Activated CD8-positive, alpha-beta memory T cell treated with anti-CD3 and anti-CD28 coated beads for 24 hours (primary cell): ENCODE measurements at regions not wholly inside any gene's neighbourhood (a gene's known extent, or its start where the extent isn't known, plus 50 kb on each side); places are given as distances from the start of the nearest gene placed in this dataset.

Experiments used
- DNase-seq: peaks from one replicate; pipeline ENCODE4 v3.0.0-alpha.2; 2020

DNA sequence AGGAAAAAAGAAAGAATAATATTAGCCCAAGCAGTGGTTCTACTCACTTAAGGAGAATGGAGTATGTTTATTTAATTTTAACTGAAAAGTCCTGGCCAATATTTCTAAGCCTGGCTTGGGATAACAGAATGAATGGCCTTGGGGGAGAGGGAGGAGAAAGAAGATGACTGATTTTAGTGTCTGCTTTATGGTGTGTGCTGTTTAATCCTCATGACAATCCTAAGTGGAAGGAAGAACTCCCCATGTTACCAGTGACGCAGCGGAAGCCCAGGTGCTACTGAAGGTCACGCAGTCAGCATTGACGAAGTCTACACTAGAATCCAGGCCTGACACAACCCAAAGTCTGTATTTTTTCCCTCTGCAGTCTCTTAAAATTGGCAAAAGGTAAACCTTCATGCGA is 50.5 kb downstream of the PALM2AKAP2 start:
- DNase-seq = no peak

DNA sequence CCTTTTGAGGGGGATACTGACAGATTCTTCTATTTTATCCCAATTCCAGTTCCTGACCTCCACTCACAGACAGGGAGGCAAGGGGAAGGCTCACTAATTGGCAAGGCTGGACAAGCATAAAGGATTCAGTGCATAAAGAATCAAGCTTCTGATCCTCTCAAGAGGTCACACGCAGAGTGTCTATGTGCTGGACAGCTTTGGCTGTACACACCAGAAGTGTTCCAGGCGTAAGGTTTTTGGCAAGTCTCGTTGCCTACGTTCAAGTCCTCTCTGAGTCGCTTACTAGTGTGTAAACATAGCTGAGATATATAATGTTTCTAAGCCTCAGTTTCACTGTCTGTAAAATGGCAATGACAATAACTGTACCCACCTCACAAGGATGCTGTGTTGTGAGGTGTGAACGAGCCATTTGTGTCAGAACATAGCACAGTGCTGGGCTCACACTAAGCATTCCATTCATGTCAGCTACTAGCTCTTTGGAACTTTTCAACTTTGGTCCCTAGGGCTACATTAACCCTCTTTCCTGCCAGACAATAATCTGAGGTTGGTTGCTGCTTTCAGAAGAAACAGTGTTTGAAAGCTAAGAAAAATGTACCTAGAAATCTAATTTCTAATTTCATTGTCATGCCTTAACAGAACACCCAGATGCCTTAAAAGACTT is 52.1 kb downstream of the PALM2AKAP2 start:
- DNase-seq = no peak

DNA sequence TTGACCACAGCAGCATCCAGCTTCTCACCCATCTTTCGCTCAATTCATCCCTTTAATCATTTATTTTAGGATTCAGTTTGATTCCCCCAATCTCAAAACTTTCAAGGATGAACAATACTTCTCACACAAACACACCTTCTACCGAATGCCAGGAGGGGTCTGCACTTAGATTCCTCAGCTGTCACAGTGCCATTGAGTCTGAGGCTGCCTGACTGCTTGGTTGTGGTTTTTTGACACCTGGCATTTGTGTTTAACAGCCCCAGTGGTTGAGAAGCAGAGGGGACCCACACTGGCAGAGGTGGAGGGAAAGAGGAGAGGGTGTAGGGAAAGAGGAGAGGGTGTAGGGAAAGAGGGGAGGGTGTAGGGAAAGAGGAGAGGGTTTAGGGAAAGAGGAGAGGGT is 54.9 kb downstream of the PALM2AKAP2 start:
- no peak for DNase-seq

DNA sequence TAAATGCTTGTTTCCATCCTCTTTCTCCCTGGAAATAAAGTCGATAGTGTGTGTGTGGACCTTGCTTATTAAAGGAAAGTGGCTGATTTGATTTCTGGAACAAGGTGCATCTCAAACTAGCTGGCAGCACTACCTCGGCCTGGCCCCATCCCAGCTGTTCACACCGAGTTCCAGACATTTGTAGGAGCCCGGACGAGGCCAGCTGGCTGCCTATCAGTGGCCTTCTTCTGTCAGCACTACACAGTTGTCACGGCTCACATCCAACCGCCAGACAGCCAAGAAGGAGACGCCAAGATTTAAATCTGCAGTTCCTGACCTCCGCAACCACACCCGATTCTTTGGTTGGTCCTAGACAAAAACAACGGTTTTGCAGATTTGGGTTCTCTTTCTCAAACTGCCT is 63.6 kb downstream of the PALM2AKAP2 start:
- DNase-seq = no peak

DNA sequence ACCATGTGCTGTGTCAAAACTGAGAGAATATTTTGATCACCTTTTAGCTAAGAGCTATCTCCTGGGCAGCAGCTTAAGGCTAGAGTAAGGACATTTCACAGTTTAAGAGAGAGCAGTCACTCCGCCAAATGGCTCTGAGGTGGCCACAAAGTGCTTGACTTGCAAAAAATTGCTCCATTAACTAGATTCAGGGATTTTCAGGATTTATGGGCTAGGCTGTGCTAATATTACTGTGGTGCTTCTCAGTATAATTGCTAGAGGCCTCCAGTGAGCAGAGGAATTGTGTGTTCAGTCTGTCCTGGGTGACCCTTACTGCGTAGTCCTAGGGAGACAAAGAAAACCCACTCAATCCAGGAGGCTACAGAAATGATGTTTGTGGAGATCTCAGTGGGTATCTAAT is 65.2 kb downstream of the PALM2AKAP2 start:
- no peak for DNase-seq

DNA sequence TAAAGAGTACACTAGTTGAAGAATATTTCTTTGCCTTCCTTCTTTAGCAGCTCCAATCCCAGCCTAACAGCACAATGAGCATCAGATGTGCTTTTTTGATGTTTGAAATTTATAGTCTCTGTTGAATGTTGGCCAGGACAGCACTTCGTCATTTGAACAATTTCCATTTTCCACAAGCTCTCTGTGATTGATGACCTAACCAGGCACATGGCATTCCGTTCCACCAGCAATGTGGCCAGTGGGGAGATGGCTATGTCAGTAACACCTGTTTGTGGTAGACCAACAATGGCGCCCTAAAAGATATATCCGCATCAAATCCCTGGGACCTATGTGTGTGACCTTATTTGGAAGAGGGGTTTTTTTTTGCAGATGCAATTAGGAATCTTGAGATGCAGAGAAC is 66.8 kb downstream of the PALM2AKAP2 start:
- no peak for DNase-seq

DNA sequence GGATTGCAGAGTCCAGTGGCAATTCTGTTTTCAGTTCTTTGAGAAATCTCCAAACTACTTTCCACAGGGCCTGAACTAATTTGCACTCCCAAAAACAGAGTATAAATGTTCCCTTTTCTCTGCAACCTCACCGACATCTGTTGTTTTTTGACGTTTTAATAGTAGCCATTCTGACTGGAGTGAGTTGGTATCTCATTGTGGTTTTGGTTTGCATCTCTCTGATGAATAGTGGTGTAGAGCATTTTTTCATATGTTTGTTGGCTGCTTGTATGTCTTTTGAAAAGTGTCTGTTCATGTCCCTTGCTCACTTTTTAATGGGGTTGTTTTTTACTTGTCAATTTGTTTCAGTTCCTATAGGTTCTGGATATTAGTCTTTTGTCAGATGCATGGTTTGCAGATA is 72.6 kb downstream of the PALM2AKAP2 start:
- DNase-seq = no peak

DNA sequence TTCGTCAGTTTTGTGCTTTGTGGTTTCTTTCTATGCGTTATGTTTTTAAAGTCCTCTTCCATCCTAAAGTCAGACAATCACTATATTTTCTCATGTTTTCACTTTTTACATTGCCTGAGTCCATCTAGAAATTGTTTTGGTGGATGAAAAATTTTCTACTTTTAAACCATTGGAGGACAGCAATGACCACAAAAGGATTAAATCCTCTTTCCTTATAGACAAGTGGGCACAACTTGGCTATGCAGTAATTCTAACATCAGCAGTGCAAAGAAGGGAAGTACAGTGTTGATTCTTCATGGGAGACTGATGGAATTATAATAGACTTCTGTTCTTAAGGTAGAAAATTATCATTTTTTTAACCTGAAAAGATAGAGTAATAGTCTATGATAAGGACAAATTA is 75.5 kb downstream of the PALM2AKAP2 start:
- no peak for DNase-seq

DNA sequence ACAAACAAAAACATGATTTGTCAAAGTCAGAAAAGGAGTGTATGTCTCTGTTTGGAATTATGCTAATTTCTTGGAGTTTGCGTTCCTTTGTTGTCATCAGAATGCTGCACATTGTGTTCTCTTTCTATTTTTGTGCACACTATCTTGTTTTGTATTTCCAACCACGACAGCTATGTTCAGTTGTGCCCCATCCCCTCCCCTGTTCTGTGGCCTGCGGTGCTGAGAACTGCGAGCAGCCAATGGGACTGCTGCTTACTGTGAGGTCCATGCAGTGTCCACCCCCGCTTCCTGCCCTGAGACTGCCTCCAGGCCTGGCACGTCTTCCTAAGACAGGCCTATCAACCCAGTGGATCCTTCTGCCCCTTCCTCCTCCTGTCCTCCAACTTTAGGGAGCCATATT is 76.8 kb downstream of the PALM2AKAP2 start:
- no peak for DNase-seq

DNA sequence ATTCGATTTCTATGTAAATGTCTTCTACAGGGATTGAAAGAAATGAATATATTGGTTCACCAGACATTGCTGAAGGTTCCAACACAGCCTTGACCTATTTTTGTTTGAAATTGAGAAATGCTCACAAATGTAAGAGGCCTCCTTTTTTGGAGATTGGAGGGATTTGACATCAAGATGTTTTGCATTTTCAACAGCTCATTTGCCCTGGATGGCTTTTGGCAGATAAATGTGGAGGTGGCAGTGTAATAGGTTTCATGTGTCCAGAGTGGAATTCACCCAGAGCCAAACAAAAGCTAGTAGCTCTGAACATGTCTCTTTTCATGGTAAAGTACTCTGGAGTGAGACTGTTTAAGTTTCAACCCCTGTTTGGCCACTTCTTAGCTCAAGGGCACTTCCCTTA is 77.3 kb downstream of the PALM2AKAP2 start:
- DNase-seq = no peak

DNA sequence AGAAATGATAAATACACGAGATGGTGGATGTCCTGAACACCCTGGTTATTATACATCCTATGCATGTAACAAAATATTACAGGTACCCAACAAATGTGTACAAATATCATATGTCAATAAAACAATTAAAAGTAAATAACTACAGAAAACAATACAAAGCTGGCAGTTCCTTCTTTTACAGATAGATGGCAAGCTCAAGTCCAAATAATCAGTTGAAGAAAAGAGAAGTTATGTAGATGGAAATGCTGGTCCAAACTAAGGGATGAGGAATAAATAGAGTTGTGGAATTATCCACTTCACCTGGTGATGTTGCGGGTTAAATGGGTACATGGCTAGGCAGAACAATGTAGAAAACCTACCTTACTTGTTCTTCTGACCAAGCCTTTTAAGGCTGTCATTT is 79.4 kb downstream of the PALM2AKAP2 start:
- DNase-seq = no peak

DNA sequence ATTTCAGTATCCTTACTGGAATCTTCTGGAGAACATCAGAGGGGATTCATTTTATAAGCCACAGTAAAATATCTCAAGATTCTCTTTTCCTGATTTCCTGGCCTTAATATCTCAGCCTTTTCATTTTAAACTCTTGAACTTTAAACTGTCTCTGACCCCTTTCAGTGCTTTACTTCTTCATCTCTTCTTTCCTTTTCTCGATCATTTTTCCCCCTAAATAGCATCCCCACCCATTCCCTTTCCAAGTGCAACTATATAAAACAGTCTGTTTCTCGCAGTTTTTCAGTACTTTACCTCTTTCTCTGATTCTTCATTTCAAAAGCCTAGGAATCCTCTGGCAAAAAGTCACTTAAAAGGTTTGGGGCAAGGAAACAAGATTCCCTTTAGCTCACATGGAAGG is 80.5 kb downstream of the PALM2AKAP2 start:
- no peak for DNase-seq

DNA sequence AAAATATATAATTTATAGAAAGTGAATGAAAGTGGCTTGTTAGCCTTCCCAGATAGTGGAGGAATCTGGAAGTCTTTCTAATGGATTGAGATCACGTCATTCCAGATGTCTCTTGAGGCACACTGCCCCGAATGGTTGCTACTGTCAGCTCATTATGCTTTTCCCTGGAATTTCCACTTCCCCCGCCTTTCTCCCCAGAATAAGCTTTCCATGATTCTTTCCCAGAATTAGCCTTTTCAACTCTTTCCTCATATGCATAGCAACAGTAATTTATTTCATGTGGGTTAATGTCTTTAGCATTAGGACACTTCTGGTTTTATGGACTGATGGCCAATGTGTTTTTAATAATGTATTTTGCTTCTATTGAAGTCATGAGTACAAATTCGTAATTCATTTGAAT is 81.5 kb downstream of the PALM2AKAP2 start:
- DNase-seq = no peak

DNA sequence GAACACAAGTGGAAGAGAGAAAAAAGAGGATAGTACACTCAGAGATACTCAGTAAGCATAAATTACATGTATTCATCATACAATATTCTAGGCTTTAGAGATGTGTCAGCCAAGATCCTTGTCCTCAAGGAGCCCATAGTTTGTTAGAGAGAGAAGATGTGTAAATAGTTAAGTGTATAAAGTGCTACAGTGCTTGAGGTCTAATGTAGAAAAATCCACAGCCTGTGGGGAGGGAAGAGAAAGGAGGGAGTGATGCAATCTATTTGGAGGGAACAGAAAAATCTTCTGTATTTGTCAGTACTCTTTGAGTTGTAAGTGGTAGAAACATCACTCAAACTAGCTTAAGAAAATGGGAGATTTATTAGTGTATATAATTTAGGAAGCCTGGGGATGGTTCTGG is 81.9 kb downstream of the PALM2AKAP2 start:
- DNase-seq = no peak

DNA sequence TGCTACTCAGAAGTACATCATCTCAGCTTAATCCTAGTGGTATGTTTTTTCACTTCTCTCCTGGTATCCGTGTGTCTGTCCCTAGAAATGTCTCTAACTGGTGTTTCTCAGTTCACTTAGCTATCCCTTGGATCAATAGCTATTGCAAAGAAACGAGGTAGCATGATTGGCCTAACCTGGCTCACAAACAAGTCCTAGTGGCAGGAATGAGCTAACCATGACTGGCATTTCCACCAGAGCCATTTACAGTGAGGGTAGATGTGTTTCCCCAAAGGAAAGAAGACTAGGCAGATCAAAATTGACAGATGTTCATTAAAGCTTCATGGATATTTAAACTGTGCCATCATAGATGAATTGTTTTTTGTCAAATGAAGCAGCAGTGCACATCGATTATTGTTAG is 82.5 kb downstream of the PALM2AKAP2 start:
- no peak for DNase-seq

DNA sequence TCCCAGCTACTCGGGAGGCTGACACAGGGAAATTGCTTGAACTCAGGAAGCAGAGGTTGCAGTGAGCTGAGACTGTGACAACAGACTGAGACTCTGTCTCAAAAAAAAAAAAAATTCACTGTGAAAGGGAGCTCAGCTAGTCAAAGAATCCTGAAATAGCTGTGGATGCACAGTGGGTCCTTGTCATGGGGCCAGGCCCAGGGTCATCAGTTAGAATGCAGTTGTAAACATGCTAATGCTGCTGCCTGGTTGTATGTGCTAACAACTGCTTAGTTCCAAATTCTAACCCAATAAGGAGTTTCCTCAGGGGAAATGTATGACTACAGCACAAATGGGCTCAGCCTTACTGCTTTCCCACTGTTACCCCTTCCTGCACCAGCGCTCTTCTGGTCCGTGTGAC is 84.0 kb downstream of the PALM2AKAP2 start:
- no peak for DNase-seq

DNA sequence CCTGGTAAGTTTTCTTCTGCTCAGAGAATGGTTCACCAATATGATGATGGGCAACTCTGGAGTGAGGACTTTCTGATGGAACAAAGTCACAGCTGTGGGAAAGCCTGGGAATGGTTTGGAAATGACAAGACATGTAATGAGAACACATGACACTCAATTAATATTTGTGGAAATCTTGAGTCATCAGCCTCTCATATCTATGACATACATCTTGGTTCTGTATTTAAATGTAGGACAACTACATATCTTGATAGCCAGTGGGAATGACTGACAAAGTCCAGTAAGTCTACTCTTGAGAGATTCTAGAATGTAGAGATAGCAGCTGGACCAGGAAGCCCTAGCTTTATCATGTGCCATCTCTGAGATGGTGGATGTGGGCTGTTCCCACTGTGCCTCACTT is 85.5 kb downstream of the PALM2AKAP2 start:
- no peak for DNase-seq

DNA sequence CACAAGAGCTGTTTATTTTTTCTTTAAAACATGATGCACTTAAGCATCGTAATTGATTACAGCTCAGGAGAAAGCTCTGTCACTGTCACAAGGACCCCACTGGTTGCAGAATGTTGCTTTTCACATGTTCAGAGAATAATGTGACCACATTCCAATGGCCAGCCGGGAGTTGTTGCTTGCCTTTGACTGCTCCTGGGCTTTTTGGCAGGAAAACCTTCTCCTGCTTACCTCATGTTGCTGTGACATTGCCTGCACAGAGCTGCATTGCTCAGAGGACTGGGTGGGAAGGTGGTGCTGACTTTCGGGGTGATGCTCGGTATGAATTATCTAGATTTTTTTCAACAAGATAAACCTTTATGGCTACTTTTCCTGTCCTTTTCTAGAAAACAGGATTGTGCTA is 88.2 kb downstream of the PALM2AKAP2 start:
- no peak for DNase-seq

DNA sequence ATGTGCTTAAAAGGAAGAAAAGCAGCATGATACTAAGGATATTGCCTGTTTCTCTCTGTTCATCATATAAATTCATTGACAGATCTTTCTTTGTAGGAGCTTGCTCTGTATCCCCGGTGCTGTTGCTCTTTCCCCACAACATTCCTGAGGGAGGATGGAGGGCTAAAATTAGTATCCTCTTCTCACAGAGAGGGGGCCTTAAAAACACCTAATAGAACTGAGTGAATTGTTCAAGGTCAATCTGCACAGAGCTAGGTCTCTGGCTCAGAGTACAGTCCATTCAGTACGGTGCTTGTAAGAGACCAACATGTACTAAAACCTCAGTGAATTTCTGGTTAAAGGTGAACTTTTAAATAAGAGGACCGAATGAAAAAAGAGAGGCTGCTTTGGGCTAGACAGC is 88.7 kb downstream of the PALM2AKAP2 start:
- no peak for DNase-seq

DNA sequence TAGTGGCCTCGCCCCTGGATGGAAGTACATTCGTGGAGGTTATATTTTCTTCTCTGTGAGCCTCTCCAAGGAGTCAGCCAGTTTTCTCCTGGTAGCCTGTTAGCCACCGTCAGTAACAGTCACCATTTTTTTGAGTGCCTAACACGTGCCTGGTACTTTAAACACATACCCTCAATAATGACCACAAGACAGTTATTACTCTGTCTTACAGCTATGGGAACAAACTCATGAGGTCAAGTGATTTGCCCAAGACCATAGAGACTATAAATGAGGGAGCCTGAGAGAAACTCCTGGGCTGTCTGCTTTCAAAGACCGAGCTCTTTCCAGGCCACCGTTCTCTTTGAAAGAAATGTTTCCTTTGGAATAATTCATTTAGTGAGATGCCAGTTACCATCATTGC is 90.4 kb downstream of the PALM2AKAP2 start:
- no peak for DNase-seq

DNA sequence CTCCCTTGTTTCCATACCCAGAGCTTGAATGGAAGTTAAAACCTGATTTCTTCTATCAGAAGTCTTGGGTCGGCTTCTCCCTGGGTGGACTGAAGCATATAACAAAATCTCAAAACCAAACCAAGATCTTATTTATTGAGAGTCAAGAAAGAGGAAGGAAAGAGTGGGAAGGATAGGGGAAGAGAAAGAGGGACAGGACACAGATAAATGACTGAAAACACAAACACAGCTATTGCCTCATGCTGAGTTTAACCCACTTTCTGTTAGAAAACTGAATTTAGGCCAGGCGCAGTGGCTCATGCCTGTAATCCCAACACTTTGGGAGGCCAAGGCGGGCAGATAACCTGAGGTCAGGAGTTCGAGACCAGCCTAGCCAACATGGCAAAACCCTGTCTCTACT is 92.9 kb downstream of the PALM2AKAP2 start:
- DNase-seq = no peak

DNA sequence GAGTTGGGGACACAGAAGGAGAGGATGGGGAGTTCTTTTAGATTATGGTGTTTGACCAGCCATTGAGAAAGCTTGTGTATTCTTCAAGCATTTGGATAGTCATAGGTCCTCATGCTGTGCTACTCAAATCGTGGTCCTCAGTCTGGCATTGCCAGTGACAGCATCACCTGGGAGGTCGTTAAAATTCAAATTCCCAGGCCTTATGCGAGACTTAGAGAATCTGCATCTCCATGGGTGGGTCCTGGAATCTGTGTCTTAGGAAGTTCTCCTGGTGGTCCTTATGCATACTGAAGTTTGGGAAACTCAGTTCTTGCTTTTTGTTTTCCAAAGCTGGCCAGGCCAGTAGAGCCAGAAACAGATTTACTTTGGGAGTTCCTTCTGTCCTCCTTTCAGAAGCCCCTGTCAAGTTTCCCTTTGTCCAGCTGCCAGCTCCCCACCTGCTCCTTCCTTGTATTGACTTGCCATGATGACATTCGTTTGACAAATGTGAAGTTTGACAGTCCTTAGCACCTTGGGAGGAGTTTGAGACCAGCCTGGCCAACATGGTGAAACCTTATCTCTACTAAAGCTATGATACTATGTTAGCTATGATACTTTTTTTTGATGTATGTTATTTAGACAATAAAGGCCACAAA is 95.6 kb downstream of the PALM2AKAP2 start:
- no peak for DNase-seq

DNA sequence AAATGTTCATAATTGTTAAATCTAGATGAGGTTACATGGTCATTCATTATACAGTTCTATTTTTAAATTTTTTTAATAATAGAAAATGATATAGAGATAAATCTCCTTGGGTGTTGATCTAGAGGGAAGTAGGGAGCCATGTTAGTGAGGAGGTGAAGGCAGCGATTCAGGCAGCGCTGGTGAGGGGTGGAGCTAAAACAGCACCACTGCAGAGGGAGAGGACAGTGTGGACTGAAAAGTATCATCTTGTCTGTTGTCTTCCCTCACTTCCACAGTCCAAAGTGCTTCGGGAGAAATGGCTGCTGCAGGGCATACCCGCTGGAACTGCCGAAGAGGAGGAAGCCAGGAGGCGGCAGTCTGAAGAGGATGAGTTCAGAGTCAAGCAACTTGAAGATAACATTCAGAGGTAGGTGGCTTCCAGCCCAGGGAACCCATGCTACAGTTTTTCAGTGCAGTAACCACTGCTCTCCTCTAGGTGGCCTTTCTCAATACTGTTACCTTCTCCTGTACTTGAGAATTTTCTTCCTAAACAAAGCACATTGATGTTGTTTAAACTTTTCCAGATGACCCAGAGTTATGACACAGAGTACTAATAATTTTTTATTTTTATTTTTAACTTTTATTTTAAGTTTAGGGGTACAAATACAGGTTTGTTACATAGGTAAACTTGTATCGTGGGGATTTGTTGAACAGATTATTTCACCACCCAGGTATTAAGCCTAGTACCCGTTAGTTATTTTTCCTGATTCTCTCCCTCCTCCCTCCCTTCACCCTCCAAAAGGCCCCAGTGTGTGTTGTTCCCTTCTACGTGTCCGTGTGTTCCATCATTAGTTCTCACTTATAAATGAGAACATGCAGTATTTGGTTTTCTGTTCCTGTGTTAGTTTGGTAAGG is 100.5 kb downstream of the PALM2AKAP2 start:
- DNase-seq = no peak

DNA sequence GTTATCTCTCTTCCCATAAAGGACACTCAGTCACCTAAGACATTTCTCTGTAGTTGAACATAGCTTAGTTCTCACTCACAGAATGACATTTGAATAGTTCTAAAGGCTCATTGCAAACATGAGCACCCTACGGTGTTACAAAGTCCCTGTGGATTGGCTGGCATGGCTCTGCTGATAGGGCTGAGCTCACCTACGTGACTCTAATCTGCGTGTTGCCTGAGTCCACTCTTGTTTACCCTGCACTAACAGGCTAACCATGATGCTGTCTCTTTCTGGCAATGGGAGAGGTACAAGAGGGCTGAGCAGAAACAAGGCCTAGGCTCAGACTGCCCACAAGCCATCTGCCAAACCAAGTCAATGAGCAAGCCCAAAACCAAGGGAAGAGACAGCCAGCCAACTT is 103.6 kb downstream of the PALM2AKAP2 start:
- no peak for DNase-seq
